ENCODE measurements at regions not wholly inside any gene's neighbourhood (a gene's known extent, or its start where the extent isn't known, plus 50 kb on each side); places are given as distances from the start of the nearest gene placed in this dataset.
"Not testable (repeated sequence)": the region's sequence is repeated elsewhere in the genome, so short reads cannot be mapped to it uniquely, and the experiment has no call there.

DNA sequence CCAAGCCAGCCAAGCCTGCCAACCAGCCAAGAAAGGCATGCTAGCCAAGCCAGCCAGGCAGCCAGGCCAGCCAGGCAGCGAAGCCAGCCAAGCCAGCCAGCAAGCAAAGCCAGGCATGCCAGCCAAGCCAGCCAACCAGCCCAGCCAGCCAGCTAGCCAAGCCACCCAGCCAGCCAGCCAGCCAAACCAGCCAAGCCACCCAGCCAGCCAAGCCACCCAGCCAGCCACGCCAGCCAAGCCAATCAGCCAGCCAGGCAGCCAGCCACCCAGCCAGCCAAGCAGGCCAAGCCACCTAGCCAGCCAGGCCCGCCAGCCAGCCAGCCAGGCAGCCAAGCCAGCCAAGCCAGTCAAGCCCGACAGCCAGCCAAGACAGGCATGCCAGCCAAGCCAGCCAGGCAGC is 1601.0 kb downstream of the RPIA start:
- H3K36me3 ChIP-seq (ENCODE audit: insufficient read depth, low read length); H3K4me3 ChIP-seq; H3K9ac ChIP-seq (ENCODE audit: insufficient read length); H3K9me3 ChIP-seq (ENCODE audit: low read depth, low read length); DNase-seq (ENCODE audit: low read depth, low spot score); H3K27ac ChIP-seq: not testable (repeated sequence)

DNA sequence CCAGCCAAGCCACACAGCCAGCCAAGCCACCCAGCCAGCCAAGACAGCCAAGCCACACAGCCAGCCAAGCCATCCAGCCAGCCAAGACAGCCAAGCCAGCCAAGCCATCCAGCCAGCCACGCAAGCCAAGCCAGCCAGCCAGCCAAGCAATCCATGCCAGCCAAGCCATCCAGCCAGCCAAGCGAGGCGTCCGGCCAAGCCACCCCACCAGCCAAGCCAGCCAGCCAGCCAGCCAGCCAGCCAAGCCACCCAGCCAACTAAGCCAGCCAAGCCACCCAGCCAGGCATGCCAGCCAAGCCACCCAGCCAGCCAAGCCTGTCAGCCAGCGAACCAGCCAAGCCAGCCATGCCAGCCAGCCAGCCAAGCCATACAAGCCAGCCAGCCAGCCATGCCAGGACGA is 1601.8 kb downstream of the RPIA start:
- DNase-seq (ENCODE audit: low read depth, low spot score); H3K9ac ChIP-seq (ENCODE audit: insufficient read length); H3K9me3 ChIP-seq (ENCODE audit: low read depth, low read length); H3K36me3 ChIP-seq (ENCODE audit: insufficient read depth, low read length); H3K27ac ChIP-seq; H3K4me3 ChIP-seq: not testable (repeated sequence)

DNA sequence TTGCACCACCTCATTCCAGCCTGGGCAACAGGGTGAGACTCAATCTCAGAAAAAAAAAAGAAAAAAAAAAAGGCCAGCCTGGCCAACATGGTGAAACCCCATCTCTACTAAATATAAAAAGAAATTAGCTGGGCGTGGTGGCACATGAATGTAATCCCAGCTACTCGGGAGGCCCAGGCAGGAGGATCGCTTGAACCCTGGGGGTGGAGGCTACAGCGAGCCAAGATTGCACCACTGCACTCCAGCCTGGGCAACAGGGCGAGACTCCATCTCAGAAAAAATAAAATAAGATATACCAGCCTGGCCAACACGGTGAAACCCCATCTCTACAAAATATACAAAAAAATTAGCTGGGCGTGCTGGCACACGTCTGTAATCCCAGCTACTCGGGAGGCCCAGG is 1602.3 kb downstream of the RPIA start:
- not testable (repeated sequence) for DNase-seq (ENCODE audit: low read depth, low spot score); H3K9me3 ChIP-seq (ENCODE audit: low read depth, low read length); H3K9ac ChIP-seq (ENCODE audit: insufficient read length); H3K36me3 ChIP-seq (ENCODE audit: insufficient read depth, low read length); H3K4me3 ChIP-seq; H3K27ac ChIP-seq

DNA sequence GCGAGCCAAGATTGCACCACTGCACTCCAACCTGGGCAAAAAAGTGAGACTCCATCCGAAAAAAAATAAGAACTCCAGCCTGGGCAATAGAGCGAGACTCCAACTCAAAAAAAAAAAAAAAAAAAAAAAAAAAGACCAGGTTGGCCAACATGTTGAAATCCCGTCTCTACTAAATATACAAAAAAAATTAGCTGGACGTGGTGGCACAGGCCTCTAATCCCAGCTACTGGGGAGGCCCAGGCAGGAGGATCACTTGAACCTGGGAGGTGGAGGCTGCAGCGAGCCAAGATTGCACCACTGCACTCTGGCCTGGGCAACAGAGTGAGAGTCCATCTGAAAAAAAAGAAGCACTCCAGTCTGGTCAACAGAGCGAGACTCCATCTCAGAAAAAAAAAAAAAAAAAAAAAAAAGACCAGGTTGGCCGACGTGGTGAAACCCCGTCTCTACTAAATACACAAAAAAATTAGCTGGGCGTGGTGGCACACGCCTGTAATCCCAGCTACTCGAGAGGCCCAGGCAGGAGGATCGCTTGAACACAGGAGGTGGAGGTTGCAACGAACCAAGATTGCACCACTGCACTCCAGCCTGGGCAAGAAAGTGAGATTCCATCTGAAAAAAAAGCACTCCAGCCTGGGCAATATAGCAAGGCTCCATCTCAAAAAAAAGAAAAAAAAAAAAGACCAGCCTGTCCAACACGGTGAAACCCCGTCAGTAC is 1603.7 kb downstream of the RPIA start:
- H3K36me3 ChIP-seq (ENCODE audit: insufficient read depth, low read length); H3K9ac ChIP-seq (ENCODE audit: insufficient read length); H3K27ac ChIP-seq; DNase-seq (ENCODE audit: low read depth, low spot score); H3K9me3 ChIP-seq (ENCODE audit: low read depth, low read length); H3K4me3 ChIP-seq: not testable (repeated sequence)

DNA sequence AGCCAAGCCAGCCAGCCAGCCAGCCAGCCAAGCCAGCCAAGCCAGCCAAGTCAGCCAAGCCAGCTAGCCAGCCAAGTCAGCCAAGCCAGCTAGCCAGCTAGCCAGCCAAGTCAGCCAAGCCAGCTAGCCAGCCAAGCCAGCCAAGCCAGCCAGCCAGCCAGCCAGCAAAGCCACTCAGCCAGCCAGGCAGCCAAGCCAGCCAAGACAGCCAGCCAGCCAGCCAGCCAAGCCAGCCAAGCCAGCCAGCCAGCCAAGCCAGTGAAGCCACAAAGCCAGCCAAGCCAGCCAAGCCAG is 1605.0 kb downstream of the RPIA start:
- not testable (repeated sequence) for H3K9ac ChIP-seq (ENCODE audit: insufficient read length); H3K4me3 ChIP-seq; H3K9me3 ChIP-seq (ENCODE audit: low read depth, low read length); H3K36me3 ChIP-seq (ENCODE audit: insufficient read depth, low read length); H3K27ac ChIP-seq; DNase-seq (ENCODE audit: low read depth, low spot score)

DNA sequence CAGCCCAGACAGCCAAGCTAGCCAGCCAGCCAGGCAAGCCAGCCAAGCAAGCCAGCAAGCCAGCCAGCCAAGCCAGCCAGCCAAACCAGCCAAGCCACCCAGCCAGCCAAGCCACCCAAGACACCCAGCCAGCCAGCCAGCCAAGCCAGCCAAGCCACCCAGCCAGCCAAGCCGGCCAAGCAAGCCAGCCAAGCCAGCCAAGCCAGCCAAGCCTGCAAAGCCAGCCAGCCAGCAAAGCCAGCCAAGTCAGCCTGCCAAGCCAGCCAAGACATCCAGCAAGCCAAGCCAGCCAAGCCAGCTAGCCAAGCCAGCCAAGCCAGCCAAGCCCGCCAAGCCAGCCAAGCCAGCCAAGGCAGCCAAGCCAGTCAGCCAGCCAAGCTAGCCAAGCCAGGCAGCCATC is 1606.2 kb downstream of the RPIA start:
- not testable (repeated sequence) for H3K9me3 ChIP-seq (ENCODE audit: low read depth, low read length); H3K27ac ChIP-seq; H3K36me3 ChIP-seq (ENCODE audit: insufficient read depth, low read length); H3K9ac ChIP-seq (ENCODE audit: insufficient read length); DNase-seq (ENCODE audit: low read depth, low spot score); H3K4me3 ChIP-seq

DNA sequence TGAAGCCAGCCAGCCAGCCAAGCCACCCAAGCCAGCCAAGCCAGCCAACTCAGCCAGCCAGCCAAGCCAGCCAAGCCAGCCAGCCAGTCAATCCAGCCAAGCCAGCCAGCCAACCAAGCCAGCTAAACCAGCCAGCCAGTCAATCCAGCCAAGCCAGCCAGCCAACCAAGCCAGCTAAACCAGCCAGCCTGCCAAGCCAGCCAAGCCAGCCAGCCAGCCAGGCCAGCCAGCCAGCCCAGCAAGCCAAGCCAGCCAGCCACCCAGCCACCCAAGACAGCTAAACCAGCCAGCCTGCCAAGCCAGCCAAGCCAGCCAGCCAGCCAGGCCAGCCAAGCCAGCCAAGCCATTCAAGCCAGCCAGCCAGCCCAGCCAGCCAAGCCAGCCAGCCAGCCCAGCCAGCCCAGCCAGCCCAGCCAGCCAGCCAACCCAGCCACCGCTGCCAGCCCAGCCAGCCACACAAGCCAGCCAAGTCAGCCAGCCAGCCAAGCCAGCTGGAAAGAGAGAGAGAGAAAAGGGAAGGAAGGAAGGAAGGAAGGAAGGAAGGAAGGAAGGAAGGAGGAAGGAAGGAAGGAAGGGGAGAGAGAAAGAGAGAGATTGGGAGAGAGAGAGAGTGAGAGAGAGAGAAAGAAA is 1606.8 kb downstream of the RPIA start:
- not testable (repeated sequence) for H3K36me3 ChIP-seq (ENCODE audit: insufficient read depth, low read length); H3K4me3 ChIP-seq; H3K27ac ChIP-seq; H3K9me3 ChIP-seq (ENCODE audit: low read depth, low read length); DNase-seq (ENCODE audit: low read depth, low spot score); H3K9ac ChIP-seq (ENCODE audit: insufficient read length)

DNA sequence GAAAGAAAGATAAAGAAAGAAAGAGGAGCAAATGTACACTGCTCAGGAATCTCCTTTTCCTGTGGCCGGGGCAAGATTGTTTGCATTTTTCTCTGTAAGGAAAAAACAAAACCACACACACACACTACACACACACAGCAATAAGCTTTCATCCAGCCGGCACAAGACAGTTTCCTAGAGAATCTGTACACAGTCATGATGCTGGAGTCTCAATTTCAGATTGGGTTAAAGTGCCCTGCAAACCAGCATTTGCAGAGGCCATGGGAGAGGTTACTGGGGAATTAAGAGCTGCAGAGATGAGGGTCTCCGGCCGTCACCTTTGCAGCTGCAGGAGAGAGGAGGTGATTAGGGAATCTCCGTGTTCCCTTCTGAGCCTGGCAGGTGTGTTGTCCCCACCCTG is 1607.5 kb downstream of the RPIA start:
- H3K9me3 ChIP-seq (ENCODE audit: low read depth, low read length); H3K9ac ChIP-seq (ENCODE audit: insufficient read length); H3K4me3 ChIP-seq; H3K27ac ChIP-seq; DNase-seq (ENCODE audit: low read depth, low spot score); H3K36me3 ChIP-seq (ENCODE audit: insufficient read depth, low read length): not testable (repeated sequence)

DNA sequence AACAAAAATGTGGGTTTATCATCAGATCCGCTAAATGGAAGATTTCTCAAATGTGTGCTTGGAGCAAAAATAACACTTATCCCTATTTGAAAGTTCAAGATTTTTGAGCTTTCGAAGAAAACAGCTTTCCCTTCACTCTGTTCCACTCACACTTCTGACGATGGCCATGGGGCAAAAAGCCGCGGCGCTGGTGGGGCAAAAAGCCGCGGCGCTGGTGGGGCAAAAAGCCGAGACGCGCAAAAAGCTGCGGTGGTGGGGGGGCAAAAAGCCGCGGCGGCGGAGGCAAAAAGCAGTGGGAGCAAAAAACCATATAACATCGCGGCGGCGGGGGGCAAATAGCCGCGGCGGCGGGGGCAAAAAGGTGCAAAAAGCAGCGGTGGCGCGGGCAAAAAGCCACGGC is 1631.5 kb downstream of the RPIA start:
- peak; percentile 1 for TF ChIP-seq EZH2 (IDR thresholded peaks at IDR 0.05)
- not testable (repeated sequence) for H3K4me3 ChIP-seq

DNA sequence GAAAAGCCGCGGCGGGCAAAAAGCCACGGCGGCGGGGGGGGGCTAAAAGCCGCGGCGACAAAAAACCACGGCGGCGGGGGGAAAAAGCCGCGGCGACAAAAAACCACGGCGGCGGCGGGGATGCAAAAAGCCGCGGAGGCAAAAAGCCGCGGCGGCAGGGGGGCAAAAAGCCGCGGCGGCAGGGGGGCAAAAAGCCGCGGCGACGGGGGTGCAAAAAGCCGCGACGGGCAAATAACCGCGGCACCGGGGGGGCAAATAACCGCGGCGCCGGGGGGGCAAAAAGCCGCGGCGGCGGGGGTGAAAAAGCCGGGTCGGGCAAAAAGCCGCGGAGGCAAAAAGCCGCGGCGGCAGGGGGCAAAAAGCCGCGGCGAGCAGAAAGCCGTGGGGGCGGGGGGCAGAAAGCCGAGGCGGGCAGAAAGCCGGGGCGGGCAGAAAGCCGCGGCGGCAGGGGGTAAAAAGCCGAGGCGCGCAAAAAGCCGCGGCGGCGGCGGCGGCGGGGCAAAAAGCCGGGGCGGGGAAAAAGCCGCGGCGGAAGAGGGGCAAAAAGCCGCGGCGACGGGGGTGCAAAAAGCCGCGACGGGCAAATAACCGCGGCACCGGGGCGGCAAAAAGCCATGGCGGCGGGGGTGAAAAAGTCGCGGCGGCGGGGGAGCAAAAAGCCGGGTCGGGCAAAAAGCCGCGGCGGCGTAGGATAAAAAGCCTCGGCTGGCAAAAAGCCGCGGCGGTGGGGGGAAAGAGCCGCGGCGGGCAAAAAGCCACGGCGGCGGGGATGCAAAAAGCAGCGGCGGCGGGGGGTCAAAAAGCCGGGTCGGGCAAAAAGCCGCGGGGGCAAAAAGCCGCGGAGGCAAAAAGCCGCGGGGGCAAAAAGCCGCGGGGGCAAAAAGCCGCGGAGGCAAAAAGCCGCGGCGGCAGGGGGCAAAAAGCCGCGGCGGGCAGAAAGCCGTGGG is 1632.4 kb downstream of the RPIA start:
- not testable (repeated sequence) for H3K27ac ChIP-seq; H3K36me3 ChIP-seq (ENCODE audit: insufficient read depth, low read length); H3K4me3 ChIP-seq; H3K9ac ChIP-seq (ENCODE audit: insufficient read length); H3K9me3 ChIP-seq (ENCODE audit: low read depth, low read length); DNase-seq (ENCODE audit: low read depth, low spot score)
- TF ChIP-seq EZH2 (IDR thresholded peaks at IDR 0.05) = peak; percentile 84

More for the DNA sequence above, 1631.5 kb downstream of the RPIA start:
- not testable (repeated sequence) for H3K9me3 ChIP-seq (ENCODE audit: low read depth, low read length); H3K9ac ChIP-seq (ENCODE audit: insufficient read length); H3K36me3 ChIP-seq (ENCODE audit: insufficient read depth, low read length); H3K27ac ChIP-seq; DNase-seq (ENCODE audit: low read depth, low spot score)

DNA sequence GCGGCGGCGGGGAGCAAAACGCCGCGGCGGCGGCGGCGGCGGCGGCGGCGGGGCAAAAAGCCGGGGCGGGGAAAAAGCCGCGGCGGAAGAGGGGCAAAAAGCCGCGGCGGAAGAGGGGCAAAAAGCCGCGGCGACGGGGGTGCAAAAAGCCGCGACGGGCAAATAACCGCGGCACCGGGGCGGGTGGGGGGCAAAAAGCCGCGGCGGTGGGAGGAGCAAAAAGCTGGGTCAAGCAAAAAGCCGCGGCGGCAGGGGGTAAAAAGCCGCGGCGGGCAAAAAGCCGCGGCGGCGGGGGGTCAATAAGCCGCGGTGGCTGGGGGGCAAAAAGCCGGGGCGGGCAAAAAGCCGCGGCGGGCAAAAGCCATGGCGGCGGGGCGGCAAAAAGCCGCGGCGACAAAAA is 1633.2 kb downstream of the RPIA start:
- DNase-seq (ENCODE audit: low read depth, low spot score); H3K4me3 ChIP-seq; H3K9me3 ChIP-seq (ENCODE audit: low read depth, low read length); H3K27ac ChIP-seq; H3K9ac ChIP-seq (ENCODE audit: insufficient read length); H3K36me3 ChIP-seq (ENCODE audit: insufficient read depth, low read length): not testable (repeated sequence)

DNA sequence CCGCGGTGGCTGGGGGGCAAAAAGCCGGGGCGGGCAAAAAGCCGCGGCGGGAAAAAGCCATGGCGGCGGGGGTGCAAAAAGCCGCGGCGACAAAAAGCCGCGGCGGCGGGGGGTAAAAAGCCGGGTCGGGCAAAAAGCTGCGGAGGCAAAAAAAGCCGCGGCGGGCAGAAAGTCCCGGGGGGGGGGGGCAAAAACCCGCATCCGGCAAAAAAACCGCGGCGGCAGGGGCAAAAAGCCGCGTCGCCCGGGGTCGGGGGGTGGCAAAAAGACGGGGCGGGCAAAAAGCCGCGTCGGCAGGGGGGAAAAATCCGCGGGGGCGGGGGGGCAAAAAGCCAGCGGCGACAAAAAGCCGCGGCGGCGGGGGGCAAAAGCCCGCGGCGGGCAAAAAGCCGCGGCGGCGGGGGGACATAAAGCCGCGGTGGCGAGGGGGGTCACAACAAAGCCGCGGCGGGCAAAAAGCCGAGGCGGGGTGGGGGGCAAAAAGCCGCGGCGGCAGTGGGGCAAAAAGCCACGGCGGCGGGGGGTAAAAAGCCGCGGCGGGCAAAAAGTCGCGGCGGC is 1634.4 kb downstream of the RPIA start:
- not testable (repeated sequence) for H3K9me3 ChIP-seq (ENCODE audit: low read depth, low read length); H3K4me3 ChIP-seq; H3K36me3 ChIP-seq (ENCODE audit: insufficient read depth, low read length); H3K9ac ChIP-seq (ENCODE audit: insufficient read length); H3K27ac ChIP-seq; DNase-seq (ENCODE audit: low read depth, low spot score)

DNA sequence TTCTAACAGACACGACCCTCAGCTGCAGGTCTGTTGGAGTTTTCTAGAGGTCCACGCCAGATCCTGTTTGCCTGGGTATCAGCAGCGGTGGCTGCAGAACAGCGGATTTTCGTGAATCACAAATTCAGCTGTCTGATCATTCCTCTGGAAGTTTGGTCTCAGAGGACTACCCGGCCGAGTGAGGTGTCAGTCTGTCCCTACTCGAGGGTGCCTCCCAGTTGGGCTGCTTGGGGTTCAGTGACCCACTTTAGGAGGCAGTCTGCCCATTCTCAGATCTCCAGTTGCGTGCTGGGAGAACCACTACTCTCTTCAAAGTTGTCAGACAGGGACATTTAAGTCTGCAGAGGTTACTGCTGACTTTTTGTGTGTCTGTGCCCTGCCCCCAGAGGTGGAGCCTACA is 1664.1 kb downstream of the RPIA start:
- H3K4me3 ChIP-seq; DNase-seq (ENCODE audit: low read depth, low spot score); H3K27ac ChIP-seq; H3K36me3 ChIP-seq (ENCODE audit: insufficient read depth, low read length); H3K9me3 ChIP-seq (ENCODE audit: low read depth, low read length); H3K9ac ChIP-seq (ENCODE audit: insufficient read length): not testable (repeated sequence)

DNA sequence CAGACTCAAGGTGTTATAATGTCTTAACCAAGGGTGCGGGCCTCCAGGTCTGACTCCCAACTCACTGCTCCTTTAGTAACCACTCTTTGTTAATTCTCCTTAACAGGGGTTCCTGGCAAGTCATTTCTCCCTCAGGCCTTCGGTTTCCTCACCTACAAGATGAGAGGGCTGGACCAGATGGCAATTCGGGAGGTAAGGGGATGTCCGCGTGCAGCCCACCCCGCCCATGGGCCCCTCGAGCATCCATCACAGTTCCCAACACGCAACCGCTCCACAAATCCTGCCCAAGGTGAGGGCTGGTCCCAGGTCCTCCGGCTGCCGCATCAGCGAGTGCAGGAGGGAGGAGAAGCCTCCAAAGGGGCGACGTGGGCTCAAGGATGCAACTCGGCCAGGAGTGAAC is 1667.9 kb downstream of the RPIA start:
- not testable (repeated sequence) for H3K4me3 ChIP-seq; H3K27ac ChIP-seq; DNase-seq (ENCODE audit: low read depth, low spot score); H3K9ac ChIP-seq (ENCODE audit: insufficient read length); H3K36me3 ChIP-seq (ENCODE audit: insufficient read depth, low read length); H3K9me3 ChIP-seq (ENCODE audit: low read depth, low read length)

Measured in SK-N-MC (cell line).